HEK293 (cell line): ENCODE measurements at regions not wholly inside any gene's neighbourhood (a gene's known extent, or its start where the extent isn't known, plus 50 kb on each side); places are given as distances from the start of the nearest gene placed in this dataset.

Source experiments
- CTCF ChIA-PET: fragments of 350-600 bp; formaldehyde crosslinking; extraction: SDS; loops from one replicate; lab custom pipeline; 2021; ENCODE audit warnings: antibody characterized with exemption; lab: Yijun Ruan, JAX
- POLR2A ChIA-PET: fragments of 300-600 bp; formaldehyde crosslinking; extraction: SDS; loops from one replicate; lab custom pipeline; 2020; ENCODE audit warnings: antibody characterized with exemption, inconsistent platforms; lab: Yijun Ruan, JAX
- H3K27ac ChIP-seq: fragments of 200-500 bp; sonication (Bioruptor generic); 2 replicates; pipeline ENCODE4 v1.5.1; 2014; ENCODE audit warnings: low read depth, low read length, control low read depth, inconsistent platforms; ENCODE audit errors: extremely low read depth
- H3K36me3 ChIP-seq, 2 experiments: fragments of 200-500 bp in 1 of 2; sonication (Bioruptor generic) in 1 of 2; 1 replicate in 1 of 2; 2 replicates in 1 of 2; pipeline ENCODE4 v1.5.1; 2014 to 2017; ENCODE audit warnings: inconsistent platforms in 2 of 2, low read length in 2 of 2; ENCODE audit not compliant: control insufficient read depth in 2 of 2, insufficient read depth in 1 of 2
- H3K4me1 ChIP-seq: fragments of 200-500 bp; sonication (Bioruptor generic); 2 replicates; pipeline ENCODE4 v1.5.1; 2014; ENCODE audit warnings: mild to moderate bottlenecking, low read length, inconsistent platforms; ENCODE audit not compliant: control insufficient read depth, insufficient read depth
- H3K4me3 ChIP-seq: 2 replicates; pipeline ENCODE4 v1.5.1; 2011; ENCODE audit warnings: low read depth, mild to moderate bottlenecking, control low read depth, low read length, moderate library complexity
- H3K9me3 ChIP-seq: fragments of 200-500 bp; sonication (Bioruptor generic); 2 replicates; pipeline ENCODE4 v1.5.1; 2014; ENCODE audit warnings: low read depth, low read length, inconsistent platforms; ENCODE audit not compliant: control insufficient read depth, insufficient read depth
- ATF2 ChIP-seq: fragments of 450-650 bp; formaldehyde crosslinking; IDR thresholded peaks from 2 replicates; pipeline ENCODE4 v1.5.1; 2016; ENCODE audit warnings: missing biosample characterization, missing genetic modification characterization, low read depth
- GLIS1 ChIP-seq: fragments of 450-650 bp; formaldehyde crosslinking; IDR thresholded peaks from 2 replicates; pipeline ENCODE4 v1.5.1; 2016; ENCODE audit warnings: missing biosample characterization, missing genetic modification characterization
- KLF10 ChIP-seq: fragments of 450-650 bp; IDR thresholded peaks from 2 replicates; pipeline ENCODE4 v1.5.1; 2018; ENCODE audit warnings: missing biosample characterization, mild to moderate bottlenecking, missing genetic modification characterization
- KLF16 ChIP-seq: fragments of 450-650 bp; formaldehyde crosslinking; IDR thresholded peaks from 2 replicates; pipeline ENCODE4 v1.5.1; 2017; ENCODE audit warnings: missing biosample characterization, missing genetic modification characterization
- KLF8 ChIP-seq: fragments of 450-650 bp; formaldehyde crosslinking; IDR thresholded peaks from 2 replicates; pipeline ENCODE4 v1.5.1; 2016; ENCODE audit warnings: missing biosample characterization, missing genetic modification characterization
- PRDM10 ChIP-seq: fragments of 450-650 bp; formaldehyde crosslinking; IDR thresholded peaks from 2 replicates; pipeline ENCODE4 v1.5.1; 2016; ENCODE audit warnings: missing biosample characterization, missing genetic modification characterization
- REST ChIP-seq: fragments of 450-650 bp; formaldehyde crosslinking; IDR thresholded peaks from 2 replicates; pipeline ENCODE4 v1.5.1; 2016; ENCODE audit warnings: missing biosample characterization, missing genetic modification characterization
- SP3 ChIP-seq: fragments of 450-650 bp; formaldehyde crosslinking; IDR thresholded peaks from 2 replicates; pipeline ENCODE4 v1.5.1; 2016; ENCODE audit warnings: missing biosample characterization, missing genetic modification characterization
- TSHZ1 ChIP-seq: fragments of 450-650 bp; formaldehyde crosslinking; IDR thresholded peaks from 2 replicates; pipeline ENCODE4 v1.5.1; 2016; ENCODE audit warnings: missing biosample characterization, missing genetic modification characterization, borderline replicate concordance
- ZBTB1 ChIP-seq: fragments of 450-650 bp; formaldehyde crosslinking; IDR thresholded peaks from 2 replicates; pipeline ENCODE4 v1.5.1; 2016; ENCODE audit warnings: missing biosample characterization, missing genetic modification characterization
- ZBTB21 ChIP-seq: fragments of 450-650 bp; formaldehyde crosslinking; IDR thresholded peaks from 2 replicates; pipeline ENCODE4 v1.5.1; 2017; ENCODE audit warnings: missing biosample characterization, missing genetic modification characterization
- ZBTB44 ChIP-seq: fragments of 450-650 bp; IDR thresholded peaks from 2 replicates; pipeline ENCODE4 v1.5.1; 2018; ENCODE audit warnings: missing biosample characterization, mild to moderate bottlenecking, missing genetic modification characterization
- ZEB2 ChIP-seq: fragments of 450-650 bp; formaldehyde crosslinking; IDR thresholded peaks from 2 replicates; pipeline ENCODE4 v1.5.1; 2016; ENCODE audit warnings: missing biosample characterization, missing genetic modification characterization
- ZNF280D ChIP-seq: fragments of 450-650 bp; formaldehyde crosslinking; IDR thresholded peaks from 2 replicates; pipeline ENCODE4 v1.5.1; 2016; ENCODE audit warnings: missing biosample characterization, missing genetic modification characterization
- ZNF302 ChIP-seq: fragments of 450-650 bp; formaldehyde crosslinking; IDR thresholded peaks from 2 replicates; pipeline ENCODE4 v1.5.1; 2016; ENCODE audit warnings: missing biosample characterization, missing genetic modification characterization, low read depth

- H3K9me3 ChIP-seq: no peaks in the 10 kb centered on the region
- no peak overlapping the region for H3K27ac ChIP-seq
- ChIA-PET CTCF (interaction anchor here (0.6 to 1.0 kb wide), 2 partner anchors 9 to 38 kb away, joined by 3 to 4 read pairs; no protein-coding TSS in a partner anchor), POLR2A (interaction anchor here (0.7 kb wide), 1 partner anchor 285 kb away, joined by 3 read pairs; no protein-coding TSS in a partner anchor)
- no peaks in the 10 kb centered on the region for H3K36me3 ChIP-seq
- H3K4me1 ChIP-seq: peaks cover 2% of the 10 kb centered on the region; the same call in 1 of the 2 replicates
- no peak overlapping the region for H3K4me3 ChIP-seq
- TF ChIP-seq ZBTB21 (tag by site-specific recombination) (no peak), SP3 (tag by site-specific recombination) (no peak), ZNF302 (no peak), KLF8 (tag by site-specific recombination) (no peak), ZEB2 (no peak), ZBTB1 (tag by site-specific recombination) (no peak), ZBTB44 (tag by site-specific recombination) (no peak), PRDM10 (tag by site-specific recombination) (no peak), KLF10 (no peak), KLF16 (no peak), ZNF280D (tag by site-specific recombination) (no peak), REST (no peak), ATF2 (tag by site-specific recombination) (no peak), TSHZ1 (tag by site-specific recombination) (no peak), GLIS1 (tag by site-specific recombination) (no peak)
These were observed 312.9 kb downstream of the MN1 start for GRCh38 chr22:27488456-27489177.
